Right atrium auricular region (tissue), 2 donors: ENCODE measurements at regions not wholly inside any gene's neighbourhood (a gene's known extent, or its start where the extent isn't known, plus 50 kb on each side); places are given as distances from the start of the nearest gene placed in this dataset.

Experiments
- DNase-seq: peaks from one replicate; pipeline ENCODE4 v3.0.0-alpha.2; 2019; ENCODE audit warnings: low spot score
- H3K27ac ChIP-seq, 2 donors: fragments of 200-600 bp; sonication (generic); 1 replicate in 1 of 2; 2 replicates in 1 of 2; pipeline ENCODE4 v1.5.1; 2016 to 2019
- H3K27me3 ChIP-seq, 2 donors: fragments of 200-600 bp; sonication (generic); one replicate each; pipeline versions ENCODE4 v1.5.1 to v1.6.0; 2017 to 2019
- H3K36me3 ChIP-seq: fragments of 200-600 bp; sonication (generic); one replicate; pipeline ENCODE4 v1.5.1; 2016
- H3K4me1 ChIP-seq, 2 donors: fragments of 200-600 bp; sonication (generic); one replicate each; pipeline versions ENCODE4 v1.5.1 to v1.6.0; 2017 to 2019
- H3K4me3 ChIP-seq, 2 donors: fragments of 200-600 bp; sonication (generic); 1 replicate in 1 of 2; 2 replicates in 1 of 2; pipeline ENCODE4 v1.5.1; 2017 to 2019; ENCODE audit warnings: mild to moderate bottlenecking in 1 of 2, moderate library complexity in 1 of 2
- H3K9me3 ChIP-seq, 2 donors: fragments of 200-600 bp; sonication (generic); one replicate each; pipeline ENCODE4 v1.5.1; 2019
- CTCF ChIP-seq, 2 donors: fragments of 200-600 bp; sonication (generic); IDR thresholded peaks; one replicate each; pipeline ENCODE4 v1.5.1; 2019; ENCODE audit warnings: antibody characterized with exemption in 2 of 2

GRCh38 chr3:159859424-159859823 is 129.2 kb upstream of the IL12A start:
- H3K36me3 ChIP-seq: no peaks in the 10 kb centered on the region
- H3K27me3 ChIP-seq: no peaks in the 10 kb centered on the region
- H3K4me1 ChIP-seq: peaks cover 0 to 88% of the 10 kb centered on the region in 2 donors
- DNase-seq: no peak
- H3K9me3 ChIP-seq: no peaks in the 10 kb centered on the region
- peak overlapping the region; percentile 78 to 82 for H3K27ac ChIP-seq
- TF ChIP-seq CTCF (IDR thresholded peaks at IDR 0.05): no peak
- H3K4me3 ChIP-seq: no peak overlapping the region

GRCh38 chr3:159859836-159860235 is 128.8 kb upstream of the IL12A start:
- Histone ChIP-seq H3K9me3 (no peaks in the 10 kb centered on the region), H3K4me3 (no peak overlapping the region), H3K36me3 (no peaks in the 10 kb centered on the region), H3K4me1 (peaks cover 0 to 93% of the 10 kb centered on the region in 2 donors), H3K27ac (peak overlapping the region; percentile 78 to 82), H3K27me3 (no peaks in the 10 kb centered on the region)
- TF ChIP-seq CTCF (IDR thresholded peaks at IDR 0.05): no peak
- DNase-seq: no peak

GRCh38 chr3:159860269-159861116 is 128.1 kb upstream of the IL12A start:
- no peak for TF ChIP-seq CTCF (IDR thresholded peaks at IDR 0.05)
- DNase-seq: no peak
- no peak overlapping the region for H3K4me3 ChIP-seq
- H3K27ac ChIP-seq: peak overlapping the region; percentile 78 to 82
- no peaks in the 10 kb centered on the region for H3K27me3 ChIP-seq
- no peaks in the 10 kb centered on the region for H3K36me3 ChIP-seq
- H3K9me3 ChIP-seq: no peaks in the 10 kb centered on the region
- peaks cover 0 to 97% of the 10 kb centered on the region in 2 donors for H3K4me1 ChIP-seq

- Histone ChIP-seq H3K36me3 (no peaks in the 10 kb centered on the region), H3K4me3 (no peak overlapping the region), H3K9me3 (no peaks in the 10 kb centered on the region), H3K27ac (peak overlapping the region; percentile 71 to 82), H3K27me3 (no peaks in the 10 kb centered on the region), H3K4me1 (peaks cover 0 to 97% of the 10 kb centered on the region in 2 donors)
- TF ChIP-seq CTCF (IDR thresholded peaks at IDR 0.05): no peak
- DNase-seq: no peak
Measured at GRCh38 chr3:159861369-159861987, 127.2 kb upstream of the IL12A start.

GRCh38 chr3:159865041-159865579 is 123.5 kb upstream of the IL12A start:
- peaks cover 0 to 7% of the 10 kb centered on the region in 2 donors for H3K9me3 ChIP-seq
- no peak for DNase-seq
- no peaks in the 10 kb centered on the region for H3K36me3 ChIP-seq
- peaks cover 0 to 77% of the 10 kb centered on the region in 2 donors for H3K4me1 ChIP-seq
- no peak for TF ChIP-seq CTCF (IDR thresholded peaks at IDR 0.05)
- no peak overlapping the region for H3K4me3 ChIP-seq
- H3K27ac ChIP-seq: peak overlapping the region; percentile 48 to 71
- H3K27me3 ChIP-seq: no peaks in the 10 kb centered on the region
